Mucosa of gallbladder (tissue), 1 donor: ENCODE measurements at regions not wholly inside any gene's neighbourhood (a gene's known extent, or its start where the extent isn't known, plus 50 kb on each side); places are given as distances from the start of the nearest gene placed in this dataset.
"Not testable (repeated sequence)": the region's sequence is repeated elsewhere in the genome, so short reads cannot be mapped to it uniquely, and the experiment has no call there.

Experiments
- DNase-seq: peaks from one replicate; pipeline ENCODE4 v3.0.0-alpha.2; 2020; ENCODE audit warnings: low spot score
- donor health status: DM: no; HTN: no; CAD: no.

GRCh38 chr14:26655128-26655527 lies 57.3 kb upstream of the NOVA1 start:
- no peak for DNase-seq

DNA sequence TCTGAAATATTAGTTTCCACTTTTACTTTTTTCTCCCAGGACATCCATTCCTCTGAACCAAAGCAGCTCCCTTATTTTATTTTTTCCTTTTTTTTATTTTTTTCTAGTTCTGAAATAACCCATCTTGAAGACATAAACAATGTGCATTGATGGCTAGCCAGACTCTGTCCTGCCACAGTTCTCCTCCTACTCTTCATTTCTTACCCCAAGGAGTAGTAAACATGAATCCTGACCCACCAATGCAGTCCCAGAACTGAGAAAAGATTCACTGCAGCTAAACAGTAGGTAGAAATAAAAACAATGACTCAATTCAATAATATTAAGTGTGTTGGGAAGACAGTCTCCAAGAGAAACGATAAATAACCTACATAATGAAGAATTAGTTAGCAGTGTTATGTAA lies 65.7 kb upstream of the NOVA1 start:
- DNase-seq: no peak

- DNase-seq: not testable (repeated sequence)
These were observed 81.0 kb upstream of the NOVA1 start for GRCh38 chr14:26678732-26679420.

DNA sequence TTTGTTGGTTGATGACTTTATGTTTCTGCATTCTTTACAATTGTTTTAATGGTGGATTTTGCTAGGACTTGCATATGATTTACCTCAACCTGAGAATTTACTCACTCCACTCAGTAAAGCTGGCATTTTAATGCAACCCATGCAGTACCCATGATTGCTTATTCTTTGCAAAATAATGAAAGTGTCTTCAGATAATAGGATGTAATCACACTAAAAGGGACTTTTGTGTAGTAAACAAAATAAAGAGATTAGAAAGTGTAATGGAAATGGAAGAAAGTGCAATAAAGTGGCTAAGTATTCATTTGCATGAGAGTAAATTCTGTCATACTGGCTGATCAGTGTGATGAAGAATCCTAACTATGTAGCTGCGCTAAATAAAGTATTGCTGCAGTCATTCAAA lies 87.6 kb upstream of the NOVA1 start:
- DNase-seq: no peak

GRCh38 chr14:26687301-26687837 lies 89.5 kb upstream of the NOVA1 start:
- no peak for DNase-seq

GRCh38 chr14:26694521-26694920 lies 96.7 kb upstream of the NOVA1 start:
- DNase-seq: no peak

DNA sequence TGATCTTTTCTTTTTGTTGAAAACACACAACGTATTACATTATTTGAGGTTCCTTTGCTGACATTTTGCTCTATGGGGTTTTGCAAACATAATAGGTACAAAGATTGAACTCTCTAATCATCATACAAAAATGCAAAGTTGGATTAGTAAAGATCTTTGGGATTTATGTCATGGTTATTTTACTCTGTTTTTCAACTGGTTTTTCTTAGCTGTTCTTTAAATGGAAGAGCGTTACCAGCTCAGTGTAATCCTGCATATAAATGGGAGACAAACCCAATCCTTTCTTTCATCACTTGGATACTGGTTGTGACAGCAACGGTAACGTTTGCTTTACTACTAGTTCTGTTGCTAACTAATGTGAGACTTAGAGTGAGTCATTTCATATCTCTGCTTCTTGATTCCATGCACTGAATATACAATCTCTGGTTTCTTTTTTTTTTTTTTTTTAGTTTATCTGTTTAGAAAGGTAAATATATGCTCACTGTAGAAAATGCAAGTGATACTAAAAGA lies 104.9 kb upstream of the NOVA1 start:
- no peak for DNase-seq

- DNase-seq: no peak
These were observed 106.0 kb upstream of the NOVA1 start for GRCh38 chr14:26703686-26704366.

DNA sequence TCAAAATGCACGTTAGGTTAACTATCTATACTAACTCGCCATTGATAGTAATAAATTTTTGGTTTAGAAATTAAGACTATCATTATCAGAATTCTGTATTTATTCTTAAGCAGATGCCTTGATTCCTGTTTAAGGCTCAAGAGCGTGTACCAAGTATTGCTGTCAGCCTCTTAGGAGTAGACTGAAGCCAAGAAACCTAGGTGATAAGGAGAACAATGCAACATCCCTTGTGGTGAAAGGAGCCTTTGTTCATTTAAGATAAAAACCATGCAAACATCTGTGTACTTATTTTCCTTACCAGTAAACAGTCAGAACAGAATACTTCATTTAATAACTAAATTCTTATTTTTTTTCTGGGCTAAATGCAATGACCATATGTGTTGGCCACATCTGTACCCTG lies 109.4 kb upstream of the NOVA1 start:
- no peak for DNase-seq

- DNase-seq: no peak
These were observed 111.2 kb upstream of the NOVA1 start for GRCh38 chr14:26709019-26709418.

DNA sequence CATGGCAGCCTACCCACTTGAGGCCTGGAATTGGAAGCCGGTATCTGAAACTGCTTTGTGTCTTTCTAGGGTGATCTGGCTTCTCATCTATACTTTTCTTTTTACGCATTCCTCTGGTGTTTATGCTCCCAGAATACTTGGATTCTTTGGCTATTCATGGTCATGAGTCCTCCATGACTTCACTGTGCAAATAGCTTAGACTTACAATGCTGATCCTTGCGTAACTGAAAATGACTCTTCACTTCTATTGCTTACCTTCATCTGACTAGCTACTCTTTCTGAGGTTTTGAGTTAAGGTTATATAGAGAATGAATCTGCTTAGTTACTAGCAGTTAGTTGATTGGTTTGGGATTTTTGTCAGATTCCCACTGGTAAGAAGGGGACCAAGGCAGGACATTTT lies 121.7 kb upstream of the NOVA1 start:
- DNase-seq: no peak

- DNase-seq: no peak
These were observed 124.4 kb upstream of the NOVA1 start for GRCh38 chr14:26722258-26722657.

- DNase-seq: no peak
These were observed 132.0 kb upstream of the NOVA1 start for GRCh38 chr14:26729851-26730250.

DNA sequence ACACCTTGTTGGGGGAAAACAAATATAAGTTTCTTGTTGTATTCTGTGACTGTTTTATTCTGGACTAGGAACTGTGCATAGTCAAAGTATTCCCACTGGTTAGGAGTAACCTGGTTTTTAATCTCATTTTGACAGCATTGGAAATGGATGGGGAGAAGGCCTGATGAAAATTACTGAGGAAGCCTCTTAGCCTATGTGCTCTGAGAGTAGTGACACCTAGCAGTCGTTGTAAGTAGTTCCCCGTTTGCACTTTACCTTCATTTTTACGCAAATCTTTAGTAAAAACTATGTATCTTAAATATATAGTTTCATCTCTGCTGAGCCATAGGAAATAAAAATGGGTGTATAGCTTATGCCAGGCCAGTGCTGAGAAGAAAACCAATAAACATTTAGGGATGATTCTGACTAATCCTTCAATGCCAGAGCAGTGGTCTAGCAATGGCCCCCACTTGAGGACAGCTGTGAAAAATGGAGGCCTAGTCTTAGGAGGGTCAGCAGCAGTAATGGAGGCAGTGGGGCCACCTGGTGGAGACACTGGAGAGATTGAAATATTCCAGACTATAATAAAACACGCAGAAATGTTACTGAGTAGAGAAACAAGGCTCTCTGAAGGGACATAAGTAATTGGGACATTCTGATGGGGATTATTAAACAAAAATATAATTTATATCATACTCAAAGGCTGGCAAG lies 133.2 kb upstream of the NOVA1 start:
- no peak for DNase-seq

GRCh38 chr14:26735811-26736210 lies 138.0 kb upstream of the NOVA1 start:
- DNase-seq: no peak

GRCh38 chr14:26738571-26738970 lies 140.7 kb upstream of the NOVA1 start:
- no peak for DNase-seq

DNA sequence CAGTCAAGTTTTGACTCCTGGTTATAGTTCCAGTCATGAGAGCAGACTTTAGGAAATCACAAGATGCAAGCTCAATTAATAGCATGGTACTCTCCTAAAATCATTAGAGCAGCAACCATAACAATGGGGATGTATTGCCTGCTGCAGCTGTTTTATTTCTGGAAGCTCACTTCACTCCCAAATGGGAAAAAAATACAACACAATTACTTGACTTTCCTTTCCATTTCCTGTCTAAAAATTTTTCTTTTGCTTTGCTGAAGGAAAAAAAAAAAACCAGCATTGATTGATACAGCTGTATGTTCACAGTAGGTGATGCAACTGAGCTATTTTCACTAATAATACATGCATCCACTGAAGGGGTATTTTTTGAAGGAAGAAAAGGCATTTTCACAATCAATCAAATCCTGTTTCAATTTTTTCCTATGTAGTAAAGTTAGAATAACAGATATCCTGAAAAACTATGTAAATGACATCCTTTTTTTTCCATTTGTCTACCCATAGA lies 143.9 kb upstream of the NOVA1 start:
- DNase-seq: no peak

DNA sequence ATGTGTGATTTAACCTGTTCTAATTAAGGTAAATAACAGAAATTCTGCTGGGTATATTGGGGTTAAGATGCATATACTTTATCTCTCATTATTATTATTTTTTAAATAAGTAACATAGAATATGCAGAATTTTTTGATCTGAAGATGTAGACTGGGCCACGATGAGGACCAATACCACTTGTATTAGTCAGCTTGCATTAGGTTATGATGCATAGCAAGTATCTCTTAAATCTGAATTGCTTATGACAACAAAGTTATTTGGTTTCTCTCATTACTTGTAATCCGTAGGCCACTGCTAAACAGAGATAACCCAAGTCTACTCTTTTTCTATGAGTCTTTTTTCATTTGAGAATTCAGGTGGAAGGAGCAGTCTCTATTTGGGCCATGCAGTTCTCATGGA lies 145.5 kb upstream of the NOVA1 start:
- no peak for DNase-seq

- DNase-seq: no peak
These were observed 147.1 kb upstream of the NOVA1 start for GRCh38 chr14:26744903-26745302.

GRCh38 chr14:26761532-26761931 lies 163.7 kb upstream of the NOVA1 start:
- no peak for DNase-seq

DNA sequence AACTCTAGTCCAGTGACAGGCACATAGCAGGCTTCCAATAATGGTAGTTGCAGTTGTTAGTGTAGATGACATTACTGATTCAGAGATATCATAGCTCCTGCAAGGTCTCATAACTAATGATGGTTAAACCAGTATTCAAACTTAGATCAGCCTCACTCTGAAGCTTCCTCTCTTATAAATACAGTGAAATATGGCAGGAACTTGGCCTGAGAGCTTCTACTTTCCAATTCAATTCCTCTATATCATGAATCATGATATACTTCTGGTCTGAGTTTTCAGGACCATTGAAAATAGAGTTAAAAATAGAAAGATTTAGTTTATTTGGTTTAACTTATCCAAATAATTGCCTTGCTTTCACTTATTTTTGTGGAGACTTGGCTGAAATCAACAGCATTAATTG lies 167.5 kb upstream of the NOVA1 start:
- no peak for DNase-seq

- DNase-seq: peak; percentile 30
These were observed 168.1 kb upstream of the NOVA1 start for GRCh38 chr14:26765768-26766520.
